Progenitor cell of endocrine pancreas (in vitro differentiated cells): ENCODE measurements at regions not wholly inside any gene's neighbourhood (a gene's known extent, or its start where the extent isn't known, plus 50 kb on each side); places are given as distances from the start of the nearest gene placed in this dataset.

Source experiments
- DNase-seq: peaks from one replicate; pipeline ENCODE4 v3.0.0; 2021; ENCODE audit warnings: low spot score; ENCODE audit not compliant: unreplicated experiment
- H3K27ac Mint-ChIP-seq: 2 replicates; pipeline ENCODE4 v1.8.0; 2021; ENCODE audit warnings: mild to moderate bottlenecking, moderate library complexity, mixed read lengths
- H3K27me3 Mint-ChIP-seq: 2 replicates; pipeline ENCODE4 v1.8.0; 2021; ENCODE audit warnings: mixed read lengths
- H3K36me3 Mint-ChIP-seq: 2 replicates; pipeline ENCODE4 v1.8.0; 2022; ENCODE audit warnings: mixed read lengths; ENCODE audit not compliant: insufficient read depth
- H3K4me1 Mint-ChIP-seq: 2 replicates; pipeline ENCODE4 v1.8.0; 2021; ENCODE audit warnings: low read depth, mixed read lengths
- H3K4me3 Mint-ChIP-seq: 2 replicates; pipeline ENCODE4 v1.8.0; 2021; ENCODE audit warnings: low read depth, mild to moderate bottlenecking, moderate library complexity, mixed read lengths
- H3K9me3 Mint-ChIP-seq: 2 replicates; pipeline ENCODE4 v1.8.0; 2021; ENCODE audit warnings: low read depth, mixed read lengths
- TF ChIP-seq, protein P1 (sequence below): fragments of 200-600 bp; sonication (generic); IDR thresholded peaks from one replicate; pipeline ENCODE4 v1.5.0; 2021; ENCODE audit warnings: antibody characterized with exemption, mild to moderate bottlenecking; ENCODE audit not compliant: unreplicated experiment

DNA sequence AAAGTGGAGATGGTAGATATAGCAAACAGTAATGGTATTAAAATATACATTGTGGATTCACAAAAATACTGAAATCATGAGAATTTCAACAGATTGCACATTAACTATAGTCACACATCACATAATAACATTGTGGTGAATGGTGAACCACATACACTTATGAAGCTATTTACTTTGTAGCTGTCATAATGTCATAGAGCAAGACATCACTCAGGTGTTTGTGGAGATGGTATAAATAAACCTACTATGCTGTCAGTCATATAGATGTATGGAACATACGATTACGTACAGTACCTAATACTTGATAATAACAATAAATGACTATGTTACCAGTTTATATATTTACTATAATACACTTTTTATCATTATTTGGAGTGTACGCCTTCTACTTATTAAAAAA, 1416.0 kb upstream of the ALCAM start:
- Mint-ChIP-seq H3K27me3 (no peaks in the 10 kb centered on the region), H3K4me1 (no peaks in the 10 kb centered on the region), H3K36me3 (no peaks in the 10 kb centered on the region), H3K27ac (no peak overlapping the region), H3K9me3 (no peaks in the 10 kb centered on the region), H3K4me3 (no peak overlapping the region)
- DNase-seq: no peak
- TF ChIP-seq, protein P1, sequence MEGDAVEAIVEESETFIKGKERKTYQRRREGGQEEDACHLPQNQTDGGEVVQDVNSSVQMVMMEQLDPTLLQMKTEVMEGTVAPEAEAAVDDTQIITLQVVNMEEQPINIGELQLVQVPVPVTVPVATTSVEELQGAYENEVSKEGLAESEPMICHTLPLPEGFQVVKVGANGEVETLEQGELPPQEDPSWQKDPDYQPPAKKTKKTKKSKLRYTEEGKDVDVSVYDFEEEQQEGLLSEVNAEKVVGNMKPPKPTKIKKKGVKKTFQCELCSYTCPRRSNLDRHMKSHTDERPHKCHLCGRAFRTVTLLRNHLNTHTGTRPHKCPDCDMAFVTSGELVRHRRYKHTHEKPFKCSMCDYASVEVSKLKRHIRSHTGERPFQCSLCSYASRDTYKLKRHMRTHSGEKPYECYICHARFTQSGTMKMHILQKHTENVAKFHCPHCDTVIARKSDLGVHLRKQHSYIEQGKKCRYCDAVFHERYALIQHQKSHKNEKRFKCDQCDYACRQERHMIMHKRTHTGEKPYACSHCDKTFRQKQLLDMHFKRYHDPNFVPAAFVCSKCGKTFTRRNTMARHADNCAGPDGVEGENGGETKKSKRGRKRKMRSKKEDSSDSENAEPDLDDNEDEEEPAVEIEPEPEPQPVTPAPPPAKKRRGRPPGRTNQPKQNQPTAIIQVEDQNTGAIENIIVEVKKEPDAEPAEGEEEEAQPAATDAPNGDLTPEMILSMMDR: no peak

DNA sequence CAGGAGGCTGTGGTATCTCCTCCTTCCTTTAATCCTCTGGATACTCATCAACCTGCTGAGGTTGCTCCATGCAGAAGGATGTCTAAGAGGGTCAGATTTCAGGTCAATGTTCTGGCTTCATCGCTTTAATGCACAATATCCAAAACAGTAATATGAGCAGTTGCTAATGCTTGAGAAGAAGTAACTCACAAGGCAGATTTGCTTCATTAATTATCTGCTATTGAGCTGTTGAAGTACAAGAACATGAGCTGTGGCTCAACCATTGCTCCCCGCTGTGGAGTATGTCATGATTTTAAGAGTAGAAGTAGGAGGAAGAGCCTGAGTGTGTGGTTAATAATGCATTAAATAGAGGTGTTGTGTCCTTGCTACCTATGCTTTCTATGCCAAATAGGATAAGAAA, 1412.9 kb upstream of the ALCAM start:
- no peak for DNase-seq
- H3K27ac Mint-ChIP-seq: no peak overlapping the region
- H3K4me1 Mint-ChIP-seq: no peaks in the 10 kb centered on the region

DNA sequence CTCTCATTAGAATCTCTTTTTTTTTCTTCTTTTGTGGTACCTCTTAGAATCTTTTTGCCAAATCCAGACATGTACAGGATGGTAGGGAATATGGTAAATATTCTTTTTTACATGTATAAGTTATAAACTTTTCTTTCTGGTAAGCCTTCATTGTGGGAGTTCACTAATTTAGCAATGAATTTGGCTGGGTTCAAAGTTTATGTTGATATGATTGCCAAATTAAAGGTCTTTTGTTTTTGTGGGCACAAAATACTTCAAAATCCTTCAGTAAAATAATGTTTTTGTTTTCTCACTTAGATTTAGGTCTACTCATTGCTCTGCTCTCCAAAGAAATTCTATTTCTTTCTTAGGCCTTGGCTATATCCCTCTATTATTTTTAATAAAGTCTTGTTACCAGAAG, 1405.9 kb upstream of the ALCAM start:
- H3K36me3 Mint-ChIP-seq: no peaks in the 10 kb centered on the region
- H3K4me1 Mint-ChIP-seq: peaks cover 11% of the 10 kb centered on the region
- no peak overlapping the region for H3K27ac Mint-ChIP-seq
- no peaks in the 10 kb centered on the region for H3K9me3 Mint-ChIP-seq
- no peak for DNase-seq
- no peak overlapping the region for H3K4me3 Mint-ChIP-seq
- TF ChIP-seq, protein P1: no peak
- H3K27me3 Mint-ChIP-seq: no peaks in the 10 kb centered on the region

More for the DNA sequence above, 1412.9 kb upstream of the ALCAM start:
- no peaks in the 10 kb centered on the region for H3K27me3 Mint-ChIP-seq
- no peak overlapping the region for H3K4me3 Mint-ChIP-seq
- no peaks in the 10 kb centered on the region for H3K36me3 Mint-ChIP-seq
- no peaks in the 10 kb centered on the region for H3K9me3 Mint-ChIP-seq
- TF ChIP-seq, protein P1: no peak

DNA sequence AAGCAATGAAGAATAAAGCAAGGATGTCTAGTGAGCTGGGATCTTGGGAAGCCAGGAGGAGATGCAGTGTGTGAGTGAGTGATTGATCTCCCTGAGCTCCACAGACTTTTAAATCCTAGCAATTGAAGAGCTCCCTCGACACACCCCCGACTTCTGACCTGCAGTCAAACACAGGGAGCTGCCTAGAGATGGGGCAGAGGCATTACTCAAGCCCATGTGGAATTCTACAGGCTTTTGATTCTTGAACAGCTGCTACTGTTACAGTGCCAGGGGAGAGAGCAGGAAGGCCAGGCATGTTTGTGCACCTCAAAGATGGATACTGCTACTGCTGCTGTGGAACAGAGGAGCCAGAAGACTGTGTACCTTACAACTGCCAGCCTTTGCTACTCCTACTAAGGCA, 1403.1 kb upstream of the ALCAM start:
- H3K27ac Mint-ChIP-seq: no peak overlapping the region

DNA sequence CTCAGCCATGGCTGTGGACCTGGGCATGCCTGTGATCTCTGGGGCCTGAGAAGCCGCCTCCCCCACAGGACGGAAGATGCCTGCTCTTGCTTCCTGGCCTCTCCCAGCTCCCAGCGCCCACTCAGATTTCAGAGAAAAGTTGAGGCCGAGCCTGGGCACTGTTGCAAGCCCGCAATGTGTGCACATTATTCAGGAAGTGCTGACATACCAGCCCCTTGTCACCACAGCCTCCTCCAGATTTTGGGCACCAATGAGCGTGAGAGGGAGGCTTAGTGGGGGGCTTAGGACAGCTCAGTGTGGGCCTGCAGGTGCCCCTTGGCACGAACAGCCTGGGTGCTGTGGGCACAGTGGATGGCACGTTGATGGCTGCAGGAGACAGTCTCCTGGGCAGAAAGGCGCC, 1400.9 kb upstream of the ALCAM start:
- Mint-ChIP-seq H3K4me3 (no peak overlapping the region), H3K36me3 (no peaks in the 10 kb centered on the region), H3K27ac (no peak overlapping the region), H3K27me3 (no peaks in the 10 kb centered on the region), H3K9me3 (no peaks in the 10 kb centered on the region), H3K4me1 (peaks cover 11% of the 10 kb centered on the region)
- TF ChIP-seq, protein P1: no peak
- DNase-seq: no peak

More for the DNA sequence above, 1403.1 kb upstream of the ALCAM start:
- Mint-ChIP-seq H3K9me3 (no peaks in the 10 kb centered on the region), H3K27me3 (no peaks in the 10 kb centered on the region), H3K36me3 (no peaks in the 10 kb centered on the region), H3K4me1 (peaks cover 11% of the 10 kb centered on the region), H3K4me3 (no peak overlapping the region)
- DNase-seq: no peak
- TF ChIP-seq, protein P1: no peak
